GM12878 (cell line): ENCODE measurements at regions not wholly inside any gene's neighbourhood (a gene's known extent, or its start where the extent isn't known, plus 50 kb on each side); places are given as distances from the start of the nearest gene placed in this dataset.

Experiments
- ATAC-seq: fragments of 200-7000 bp; cut with Tn5 transposase; 3 replicates; pipeline ENCODE4 v1.9.1; 2020; ENCODE audit warnings: mild to moderate bottlenecking, moderate library complexity
- BruUV-seq: library from RNA; stranded (reverse); fragments of 400-500 nt; replicated peaks from 2 replicates; lab custom pipeline; 2021; lab: Mats Ljungman, UMichigan
- CTCF ChIA-PET: fragments of 300-600 bp; sonication (Branson Sonifier 250); formaldehyde crosslinking; extraction: SDS; loops from one replicate; lab custom pipeline; 2021; ENCODE audit warnings: inconsistent platforms; lab: Yijun Ruan, JAX
- POLR2A ChIA-PET: fragments of 350-600 bp; formaldehyde crosslinking; extraction: SDS; loops from one replicate; lab custom pipeline; 2021; ENCODE audit warnings: inconsistent platforms; lab: Charles Lee
- RAD21 ChIA-PET: fragments of 300-600 bp; sonication (Branson Sonifier 250); formaldehyde crosslinking; loops from one replicate; lab custom pipeline; 2023; ENCODE audit warnings: antibody characterized with exemption; ENCODE audit not compliant: unreplicated experiment; lab: Charles Lee
- SMC1A ChIA-PET: fragments of 300-600 bp; sonication (Branson Sonifier 250); formaldehyde crosslinking; loops from one replicate; lab custom pipeline; 2023; ENCODE audit not compliant: unreplicated experiment, uncharacterized antibody; lab: Charles Lee
- DNase-seq: peaks from one replicate; pipeline ENCODE4 v3.0.0-alpha.2; 2011; ENCODE audit warnings: low read depth, low spot score
- FAIRE-seq: peaks from 3 replicates; lab custom pipeline; 2011; peaks lifted over from hg19 to GRCh38; lab: Jason Lieb, UNC
- H2AFZ ChIP-seq: 2 replicates; pipeline ENCODE4 v1.6.0; 2011; ENCODE audit warnings: low read depth, low read length, control low read depth; ENCODE audit not compliant: control insufficient read depth
- H3K27ac ChIP-seq: 2 replicates; pipeline ENCODE4 v1.5.1; 2011; ENCODE audit warnings: control low read depth; ENCODE audit not compliant: control insufficient read depth, insufficient read depth
- H3K27me3 ChIP-seq, 2 experiments: replicated peaks in 1 of 2; 2 replicates each; pipeline versions ENCODE4 v1.6.0 to v1.6.1; 2011; ENCODE audit warnings: low read length in 1 of 2; ENCODE audit not compliant: control insufficient read depth in 2 of 2, insufficient read depth in 2 of 2
- H3K36me3 ChIP-seq, 2 experiments: 2 replicates each; pipeline ENCODE4 v1.5.1; 2011; ENCODE audit warnings: low read length in 1 of 2; ENCODE audit not compliant: control insufficient read depth in 2 of 2, insufficient read depth in 2 of 2
- H3K4me1 ChIP-seq: 2 replicates; pipeline ENCODE4 v1.6.1; 2011; ENCODE audit warnings: mild to moderate bottlenecking, low read length, moderate library complexity, mixed read lengths; ENCODE audit not compliant: control insufficient read depth, insufficient read depth
- H3K4me2 ChIP-seq: 2 replicates; pipeline ENCODE4 v1.6.0; 2011; ENCODE audit warnings: control low read depth; ENCODE audit not compliant: control insufficient read depth, insufficient read depth
- H3K4me3 ChIP-seq: fragments of 200-600 bp; sonication (generic); 2 replicates; pipeline ENCODE4 v1.5.1; 2016
- H3K79me2 ChIP-seq: 2 replicates; pipeline ENCODE4 v1.6.0; 2011; ENCODE audit warnings: low read length; ENCODE audit not compliant: control insufficient read depth, insufficient read depth
- H3K9ac ChIP-seq: 2 replicates; pipeline ENCODE4 v1.8.0; 2011; ENCODE audit warnings: low read length, control low read depth, mixed read lengths; ENCODE audit not compliant: control insufficient read depth, insufficient read depth
- H3K9me3 ChIP-seq: replicated peaks from 3 replicates; pipeline ENCODE4 v1.5.1; 2011; ENCODE audit warnings: mild to moderate bottlenecking, low read length; ENCODE audit not compliant: control insufficient read depth, insufficient read depth
- H4K20me1 ChIP-seq: 2 replicates; pipeline ENCODE4 v1.6.0; 2011; ENCODE audit not compliant: control insufficient read depth, insufficient read depth
- ATF2 ChIP-seq: IDR thresholded peaks from 2 replicates; pipeline ENCODE4 v1.6.1; 2012; ENCODE audit warnings: low read length, inconsistent platforms
- ETV6 ChIP-seq, 2 experiments: fragments of 450-650 bp in 1 of 2; IDR thresholded peaks in 1 of 2; conservative IDR thresholded peaks in 1 of 2; 2 replicates each; pipeline ENCODE4 v1.6.1; 2014; ENCODE audit warnings: antibody characterized with exemption in 1 of 2, borderline replicate concordance in 1 of 2, low read depth in 1 of 2, mild to moderate bottlenecking in 1 of 2, moderate library complexity in 1 of 2
- MAX ChIP-seq: IDR thresholded peaks from 2 replicates; pipeline ENCODE4 v1.6.1; 2012; ENCODE audit warnings: low read depth, low read length, improper control_type of control experiment
- MLLT1 ChIP-seq: fragments of 450-650 bp; IDR thresholded peaks from 2 replicates; pipeline ENCODE4 v1.6.1; 2016; ENCODE audit warnings: mild to moderate bottlenecking
- MYC ChIP-seq: IDR thresholded peaks from 2 replicates; pipeline ENCODE4 v1.6.1; 2011; ENCODE audit warnings: mild to moderate bottlenecking, low read length, moderate library complexity, inconsistent platforms; ENCODE audit not compliant: insufficient read depth, insufficient replicate concordance, insufficient read length, severe bottlenecking
- NFIC ChIP-seq: IDR thresholded peaks from 2 replicates; pipeline ENCODE4 v1.6.1; 2012; ENCODE audit warnings: low read depth, mild to moderate bottlenecking, inconsistent platforms, low read length, moderate library complexity
- RBBP5 ChIP-seq: fragments of 200-600 bp; sonication (generic); conservative IDR thresholded peaks from 2 replicates; pipeline ENCODE4 v1.6.1; 2016
- RELA ChIP-seq: fragments of 450-650 bp; IDR thresholded peaks from 2 replicates; pipeline ENCODE4 v1.8.0; 2014; ENCODE audit warnings: borderline replicate concordance; ENCODE audit not compliant: partially characterized antibody
- SIN3A ChIP-seq: IDR thresholded peaks from 2 replicates; pipeline ENCODE4 v1.6.1; 2012; ENCODE audit warnings: low read depth, low read length, improper control_type of control experiment
- SMC3 ChIP-seq: IDR thresholded peaks from 2 replicates; pipeline ENCODE4 v1.6.1; 2011; ENCODE audit warnings: low read length, improper control_type of control experiment, borderline replicate concordance
- SREBF1 ChIP-seq: IDR thresholded peaks from 2 replicates; pipeline ENCODE4 v1.6.1; 2012; ENCODE audit warnings: mild to moderate bottlenecking, low read length
- ZBTB33 ChIP-seq: fragments of 450-650 bp; IDR thresholded peaks from 2 replicates; pipeline ENCODE4 v1.6.1; 2017; ENCODE audit warnings: mild to moderate bottlenecking
- ZNF384 ChIP-seq: IDR thresholded peaks from 2 replicates; pipeline ENCODE4 v1.6.1; 2012; ENCODE audit warnings: low read depth, mild to moderate bottlenecking, low read length, improper control_type of control experiment, borderline replicate concordance
- WGBS: methylation state at CpG from one replicate; pipeline ENCODE4 v1.1.6; 2016; ENCODE audit warnings: low lambda C conversion rate; ENCODE audit not compliant: insufficient replicate concordance, insufficient coverage; ENCODE audit errors: missing lambda C conversion rate; 5-methylcytosine and 5-hydroxymethylcytosine counted together
- in situ Hi-C: fragments of 300-500 bp; cut with MboI; formaldehyde crosslinking; loops from 9 replicates; pipeline ENCODE4 v1.14.3; 2018; ENCODE audit warnings: mixed read lengths
- intact Hi-C: fragments of 100-400 bp; cut with micrococcal nuclease; formaldehyde crosslinking; loops from one replicate; pipeline ENCODE4 v1.14.2; 2022; ENCODE audit not compliant: unreplicated experiment
- TF ChIP-seq, protein P1 (sequence below): IDR thresholded peaks from 2 replicates; pipeline ENCODE4 v1.6.1; 2012; ENCODE audit warnings: mild to moderate bottlenecking, low read depth, low read length

DNA sequence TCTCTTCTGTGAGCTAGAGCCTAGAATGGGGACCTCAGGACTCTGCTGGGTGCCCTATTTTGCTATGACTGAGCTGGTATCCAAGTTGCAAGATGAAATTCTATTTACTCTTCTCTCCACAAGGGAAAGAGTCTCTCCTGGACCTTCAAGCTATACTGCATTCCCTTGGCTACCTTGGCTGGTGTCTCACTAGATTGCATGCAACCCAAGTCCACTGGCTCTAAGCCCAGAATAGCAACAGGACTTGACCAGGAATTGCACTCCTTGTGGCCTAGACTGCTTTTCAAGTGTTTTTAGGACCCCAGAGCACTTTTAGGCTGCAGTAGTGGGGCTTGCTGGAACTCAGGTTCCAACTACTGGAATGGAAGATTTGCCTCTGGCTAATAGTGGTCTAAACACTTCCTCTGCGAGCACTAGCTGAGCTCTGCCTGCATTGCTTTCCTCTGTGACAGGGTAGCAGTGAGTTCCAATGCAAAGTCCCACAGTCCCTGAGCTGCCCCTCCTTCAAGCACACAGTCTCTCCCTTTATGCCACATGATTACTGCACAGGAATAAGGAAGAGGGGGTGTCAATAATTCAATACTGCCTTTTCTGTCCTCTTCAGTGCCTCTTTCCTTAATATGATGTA lies 1009.1 kb upstream of the FLRT2 start:
- no peak for FAIRE-seq
- Histone ChIP-seq H4K20me1 (no peaks in the 10 kb centered on the region), H3K9ac (no peak overlapping the region), H3K4me3 (no peak overlapping the region), H3K27ac (no peak overlapping the region), H3K9me3 (no peaks in the 10 kb centered on the region), H3K4me1 (no peaks in the 10 kb centered on the region), H3K4me2 (no peak overlapping the region), H2AFZ (no peak overlapping the region), H3K36me3 (no peaks in the 10 kb centered on the region), H3K27me3 (no peaks in the 10 kb centered on the region), H3K79me2 (no peaks in the 10 kb centered on the region)
- ATAC-seq, result no peak
- ChIA-PET CTCF (no interaction called here), RAD21 (no interaction called here), SMC1A (no interaction called here), POLR2A (no interaction called here)
- intact Hi-C loops, result no loop called here
- no TSS peak for BruUV-seq
- DNase-seq, result no peak
- in situ Hi-C loops, result no loop called here
- WGBS, result 0% methylated on average over 1 of the region's 1 CpG
- TF ChIP-seq ATF2 (no peak), ZNF384 (no peak), RELA (no peak), MAX (no peak), MYC (no peak), SIN3A (no peak), SMC3 (no peak), ETV6 (conservative IDR thresholded peaks at IDR 0.05 in 1 of 2, IDR thresholded peaks at IDR 0.05 in 1 of 2; ENCODE audit: borderline replicate concordance in 1 of 2, low read depth in 1 of 2) (no peak), ZBTB33 (no peak), SREBF1 (no peak), MLLT1 (no peak), NFIC (no peak), RBBP5 (no peak)
- TF ChIP-seq, protein P1, sequence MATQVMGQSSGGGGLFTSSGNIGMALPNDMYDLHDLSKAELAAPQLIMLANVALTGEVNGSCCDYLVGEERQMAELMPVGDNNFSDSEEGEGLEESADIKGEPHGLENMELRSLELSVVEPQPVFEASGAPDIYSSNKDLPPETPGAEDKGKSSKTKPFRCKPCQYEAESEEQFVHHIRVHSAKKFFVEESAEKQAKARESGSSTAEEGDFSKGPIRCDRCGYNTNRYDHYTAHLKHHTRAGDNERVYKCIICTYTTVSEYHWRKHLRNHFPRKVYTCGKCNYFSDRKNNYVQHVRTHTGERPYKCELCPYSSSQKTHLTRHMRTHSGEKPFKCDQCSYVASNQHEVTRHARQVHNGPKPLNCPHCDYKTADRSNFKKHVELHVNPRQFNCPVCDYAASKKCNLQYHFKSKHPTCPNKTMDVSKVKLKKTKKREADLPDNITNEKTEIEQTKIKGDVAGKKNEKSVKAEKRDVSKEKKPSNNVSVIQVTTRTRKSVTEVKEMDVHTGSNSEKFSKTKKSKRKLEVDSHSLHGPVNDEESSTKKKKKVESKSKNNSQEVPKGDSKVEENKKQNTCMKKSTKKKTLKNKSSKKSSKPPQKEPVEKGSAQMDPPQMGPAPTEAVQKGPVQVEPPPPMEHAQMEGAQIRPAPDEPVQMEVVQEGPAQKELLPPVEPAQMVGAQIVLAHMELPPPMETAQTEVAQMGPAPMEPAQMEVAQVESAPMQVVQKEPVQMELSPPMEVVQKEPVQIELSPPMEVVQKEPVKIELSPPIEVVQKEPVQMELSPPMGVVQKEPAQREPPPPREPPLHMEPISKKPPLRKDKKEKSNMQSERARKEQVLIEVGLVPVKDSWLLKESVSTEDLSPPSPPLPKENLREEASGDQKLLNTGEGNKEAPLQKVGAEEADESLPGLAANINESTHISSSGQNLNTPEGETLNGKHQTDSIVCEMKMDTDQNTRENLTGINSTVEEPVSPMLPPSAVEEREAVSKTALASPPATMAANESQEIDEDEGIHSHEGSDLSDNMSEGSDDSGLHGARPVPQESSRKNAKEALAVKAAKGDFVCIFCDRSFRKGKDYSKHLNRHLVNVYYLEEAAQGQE, result no peak
